ENCODE measurements at regions not wholly inside any gene's neighbourhood (a gene's known extent, or its start where the extent isn't known, plus 50 kb on each side); places are given as distances from the start of the nearest gene placed in this dataset.

DNA sequence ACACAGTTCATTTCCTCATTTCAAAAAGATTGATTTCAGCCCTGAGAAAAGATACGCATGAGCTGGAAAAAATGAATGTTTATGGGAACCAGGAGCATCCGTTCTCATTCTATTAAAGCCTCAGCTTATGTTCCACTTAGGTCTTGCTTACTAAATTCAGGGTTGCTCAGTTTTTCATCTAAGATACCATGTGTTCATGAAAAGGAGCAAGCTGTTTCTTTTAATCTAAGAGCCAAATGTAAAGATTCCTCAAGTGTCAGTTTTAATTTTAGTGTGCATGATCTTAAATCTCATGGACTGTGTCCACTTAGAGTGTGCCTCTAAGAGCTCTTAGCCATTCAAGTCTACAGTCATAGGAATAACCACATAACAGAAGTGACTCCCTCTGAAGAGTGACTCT lies 141.5 kb upstream of the ARHGAP42 start:
- Histone ChIP-seq H3K9ac (ENCODE audit: low read length) (no peak overlapping the region), H3K36me3 (ENCODE audit: control insufficient read depth in 1 of 2, insufficient read depth in 2 of 2, low read length in 2 of 2) (no peaks in the 10 kb centered on the region), H2BK5ac (ENCODE audit: low read depth, low read length, poor library complexity) (no peak overlapping the region), H3K23ac (ENCODE audit: low read length) (no peak overlapping the region), H2BK120ac (ENCODE audit: insufficient read depth, low read length, poor library complexity) (no peak overlapping the region), H3K14ac (ENCODE audit: low read length) (no peak overlapping the region), H4K91ac (ENCODE audit: low read depth, low read length) (no peak overlapping the region), H3K27me3 (ENCODE audit: insufficient read depth, low read length) (no peaks in the 10 kb centered on the region), H3K79me2 (ENCODE audit: control insufficient read depth, insufficient read depth, low read length, poor library complexity) (no peaks in the 10 kb centered on the region), H2BK12ac (ENCODE audit: low read length) (no peak overlapping the region), H4K12ac (ENCODE audit: low read depth, low read length) (no peak overlapping the region), H3K4ac (ENCODE audit: low read depth, low read length) (no peak overlapping the region), H3K4me1 (ENCODE audit: control insufficient read depth in 1 of 2, insufficient read depth in 2 of 2, low read length in 2 of 2) (no peaks in the 10 kb centered on the region), H3K4me2 (ENCODE audit: low read length) (no peak overlapping the region), H4K8ac (ENCODE audit: low read depth, low read length) (no peak overlapping the region), H3K4me3 (ENCODE audit: low read depth, low read length) (no peak overlapping the region), H2AK5ac (ENCODE audit: low read length) (no peak overlapping the region), H3K79me1 (ENCODE audit: low read length) (no peaks in the 10 kb centered on the region), H3K18ac (ENCODE audit: low read length) (no peak overlapping the region), H3K9me3 (ENCODE audit: insufficient read depth, low read depth, low read length) (no peaks in the 10 kb centered on the region), H2AFZ (ENCODE audit: insufficient read depth, low read length, poor library complexity) (no peak overlapping the region), H3K27ac (ENCODE audit: low read depth, low read length) (no peak overlapping the region)
- no CpG with 5 or more reads among the region's 2 CpGs for WGBS (ENCODE audit: extremely low coverage, insufficient coverage, insufficient read length)
- no peak for DNase-seq

DNA sequence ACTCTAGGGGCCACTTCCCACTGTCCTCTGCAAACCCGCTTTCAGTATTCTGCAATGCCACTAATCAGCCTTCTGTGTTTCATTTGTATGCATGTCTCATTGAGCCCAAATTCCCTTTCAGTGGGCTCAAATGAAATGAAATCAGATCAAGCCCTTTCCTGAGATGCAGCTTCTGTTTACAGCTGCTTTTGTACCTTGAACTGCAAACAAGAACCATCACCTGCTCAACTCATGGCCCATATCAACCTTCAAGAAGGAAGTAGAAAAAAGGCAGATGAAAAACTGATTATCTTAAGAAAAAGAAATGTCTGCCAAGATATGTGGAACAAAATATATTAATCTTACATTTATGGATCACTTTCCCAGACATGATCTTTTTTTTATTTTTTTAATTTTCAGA lies 141.1 kb upstream of the ARHGAP42 start:
- no peak overlapping the region for H4K91ac ChIP-seq (ENCODE audit: low read depth, low read length)
- H3K79me1 ChIP-seq (ENCODE audit: low read length) = no peaks in the 10 kb centered on the region
- H2BK5ac ChIP-seq (ENCODE audit: low read depth, low read length, poor library complexity) = no peak overlapping the region
- no peak overlapping the region for H3K4me3 ChIP-seq (ENCODE audit: low read depth, low read length)
- H2AFZ ChIP-seq (ENCODE audit: insufficient read depth, low read length, poor library complexity) = no peak overlapping the region
- no peak overlapping the region for H2AK5ac ChIP-seq (ENCODE audit: low read length)
- H3K27me3 ChIP-seq (ENCODE audit: insufficient read depth, low read length) = no peaks in the 10 kb centered on the region
- no peak overlapping the region for H4K12ac ChIP-seq (ENCODE audit: low read depth, low read length)
- no peak overlapping the region for H3K9ac ChIP-seq (ENCODE audit: low read length)
- no peaks in the 10 kb centered on the region for H3K9me3 ChIP-seq (ENCODE audit: insufficient read depth, low read depth, low read length)
- H2BK12ac ChIP-seq (ENCODE audit: low read length) = no peak overlapping the region
- no peak overlapping the region for H4K8ac ChIP-seq (ENCODE audit: low read depth, low read length)
- no peak overlapping the region for H3K4me2 ChIP-seq (ENCODE audit: low read length)
- H3K18ac ChIP-seq (ENCODE audit: low read length) = no peak overlapping the region
- no peaks in the 10 kb centered on the region for H3K79me2 ChIP-seq (ENCODE audit: control insufficient read depth, insufficient read depth, low read length, poor library complexity)
- H3K4ac ChIP-seq (ENCODE audit: low read depth, low read length) = no peak overlapping the region
- H3K27ac ChIP-seq (ENCODE audit: low read depth, low read length) = no peak overlapping the region
- no peak overlapping the region for H2BK120ac ChIP-seq (ENCODE audit: insufficient read depth, low read length, poor library complexity)
- DNase-seq = no peak
- H3K36me3 ChIP-seq (ENCODE audit: control insufficient read depth in 1 of 2, insufficient read depth in 2 of 2, low read length in 2 of 2) = no peaks in the 10 kb centered on the region
- H3K4me1 ChIP-seq (ENCODE audit: control insufficient read depth in 1 of 2, insufficient read depth in 2 of 2, low read length in 2 of 2) = no peaks in the 10 kb centered on the region
- no CpG with 5 or more reads among the region's 1 CpG for WGBS (ENCODE audit: extremely low coverage, insufficient coverage, insufficient read length)
- no peak overlapping the region for H3K14ac ChIP-seq (ENCODE audit: low read length)
- no peak overlapping the region for H3K23ac ChIP-seq (ENCODE audit: low read length)

DNA sequence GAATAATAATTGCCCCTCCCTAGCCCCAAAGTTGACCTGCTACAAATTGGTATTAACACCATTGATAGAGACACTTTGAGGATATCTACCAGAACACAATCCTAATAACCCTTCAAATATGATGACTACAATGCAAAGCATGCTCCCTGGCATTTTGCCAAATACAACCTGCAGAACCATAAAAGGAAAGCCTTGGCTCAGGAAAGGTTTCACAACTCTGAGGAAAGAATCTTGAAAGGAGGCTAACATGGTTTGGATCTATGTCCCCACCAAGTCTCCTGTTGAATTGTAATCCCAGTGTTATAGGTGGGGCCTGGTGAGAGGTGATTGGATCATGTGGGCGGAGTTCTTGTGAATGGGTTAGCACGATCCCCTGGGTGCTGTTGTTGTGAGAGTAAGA lies 140.4 kb upstream of the ARHGAP42 start:
- H3K14ac ChIP-seq (ENCODE audit: low read length) = no peak overlapping the region
- no peak overlapping the region for H2AK5ac ChIP-seq (ENCODE audit: low read length)
- no peak overlapping the region for H3K18ac ChIP-seq (ENCODE audit: low read length)
- DNase-seq = peak; percentile 35 to 67
- no peak overlapping the region for H2BK120ac ChIP-seq (ENCODE audit: insufficient read depth, low read length, poor library complexity)
- H3K4ac ChIP-seq (ENCODE audit: low read depth, low read length) = no peak overlapping the region
- no peaks in the 10 kb centered on the region for H3K36me3 ChIP-seq (ENCODE audit: control insufficient read depth in 1 of 2, insufficient read depth in 2 of 2, low read length in 2 of 2)
- no peak overlapping the region for H4K12ac ChIP-seq (ENCODE audit: low read depth, low read length)
- H3K23ac ChIP-seq (ENCODE audit: low read length) = no peak overlapping the region
- H3K4me1 ChIP-seq (ENCODE audit: control insufficient read depth in 1 of 2, insufficient read depth in 2 of 2, low read length in 2 of 2) = no peaks in the 10 kb centered on the region
- no peaks in the 10 kb centered on the region for H3K79me1 ChIP-seq (ENCODE audit: low read length)
- H3K4me2 ChIP-seq (ENCODE audit: low read length) = no peak overlapping the region
- H3K79me2 ChIP-seq (ENCODE audit: control insufficient read depth, insufficient read depth, low read length, poor library complexity) = no peaks in the 10 kb centered on the region
- H3K27me3 ChIP-seq (ENCODE audit: insufficient read depth, low read length) = no peaks in the 10 kb centered on the region
- no CpG with 5 or more reads among the region's 2 CpGs for WGBS (ENCODE audit: extremely low coverage, insufficient coverage, insufficient read length)
- no peak overlapping the region for H3K9ac ChIP-seq (ENCODE audit: low read length)
- H4K91ac ChIP-seq (ENCODE audit: low read depth, low read length) = no peak overlapping the region
- no peaks in the 10 kb centered on the region for H3K9me3 ChIP-seq (ENCODE audit: insufficient read depth, low read depth, low read length)
- no peak overlapping the region for H3K27ac ChIP-seq (ENCODE audit: low read depth, low read length)
- no peak overlapping the region for H4K8ac ChIP-seq (ENCODE audit: low read depth, low read length)
- no peak overlapping the region for H3K4me3 ChIP-seq (ENCODE audit: low read depth, low read length)
- H2AFZ ChIP-seq (ENCODE audit: insufficient read depth, low read length, poor library complexity) = no peak overlapping the region
- no peak overlapping the region for H2BK5ac ChIP-seq (ENCODE audit: low read depth, low read length, poor library complexity)
- H2BK12ac ChIP-seq (ENCODE audit: low read length) = no peak overlapping the region

- Histone ChIP-seq H3K36me3 (ENCODE audit: control insufficient read depth in 1 of 2, insufficient read depth in 2 of 2, low read length in 2 of 2) (no peaks in the 10 kb centered on the region), H4K91ac (ENCODE audit: low read depth, low read length) (no peak overlapping the region), H4K8ac (ENCODE audit: low read depth, low read length) (no peak overlapping the region), H2BK5ac (ENCODE audit: low read depth, low read length, poor library complexity) (no peak overlapping the region), H2BK120ac (ENCODE audit: insufficient read depth, low read length, poor library complexity) (no peak overlapping the region), H3K4me3 (ENCODE audit: low read depth, low read length) (no peak overlapping the region), H3K18ac (ENCODE audit: low read length) (no peak overlapping the region), H3K23ac (ENCODE audit: low read length) (no peak overlapping the region), H3K27me3 (ENCODE audit: insufficient read depth, low read length) (no peaks in the 10 kb centered on the region), H3K9ac (ENCODE audit: low read length) (no peak overlapping the region), H2BK12ac (ENCODE audit: low read length) (no peak overlapping the region), H3K4ac (ENCODE audit: low read depth, low read length) (no peak overlapping the region), H3K27ac (ENCODE audit: low read depth, low read length) (no peak overlapping the region), H4K12ac (ENCODE audit: low read depth, low read length) (no peak overlapping the region), H3K4me1 (ENCODE audit: control insufficient read depth in 1 of 2, insufficient read depth in 2 of 2, low read length in 2 of 2) (no peaks in the 10 kb centered on the region), H3K9me3 (ENCODE audit: insufficient read depth, low read depth, low read length) (no peaks in the 10 kb centered on the region), H2AK5ac (ENCODE audit: low read length) (no peak overlapping the region), H3K14ac (ENCODE audit: low read length) (no peak overlapping the region), H3K79me2 (ENCODE audit: control insufficient read depth, insufficient read depth, low read length, poor library complexity) (no peaks in the 10 kb centered on the region), H3K4me2 (ENCODE audit: low read length) (no peak overlapping the region), H3K79me1 (ENCODE audit: low read length) (no peaks in the 10 kb centered on the region), H2AFZ (ENCODE audit: insufficient read depth, low read length, poor library complexity) (no peak overlapping the region)
- WGBS (ENCODE audit: extremely low coverage, insufficient coverage, insufficient read length) = no CpG with 5 or more reads among the region's 2 CpGs
- no peak for DNase-seq
These were observed 136.8 kb upstream of the ARHGAP42 start for GRCh38 chr11:100550298-100550697.

All from trophoblast cell (in vitro differentiated cells and primary cell).